ENCODE measurements at regions not wholly inside any gene's neighbourhood (a gene's known extent, or its start where the extent isn't known, plus 50 kb on each side); places are given as distances from the start of the nearest gene placed in this dataset.

DNA sequence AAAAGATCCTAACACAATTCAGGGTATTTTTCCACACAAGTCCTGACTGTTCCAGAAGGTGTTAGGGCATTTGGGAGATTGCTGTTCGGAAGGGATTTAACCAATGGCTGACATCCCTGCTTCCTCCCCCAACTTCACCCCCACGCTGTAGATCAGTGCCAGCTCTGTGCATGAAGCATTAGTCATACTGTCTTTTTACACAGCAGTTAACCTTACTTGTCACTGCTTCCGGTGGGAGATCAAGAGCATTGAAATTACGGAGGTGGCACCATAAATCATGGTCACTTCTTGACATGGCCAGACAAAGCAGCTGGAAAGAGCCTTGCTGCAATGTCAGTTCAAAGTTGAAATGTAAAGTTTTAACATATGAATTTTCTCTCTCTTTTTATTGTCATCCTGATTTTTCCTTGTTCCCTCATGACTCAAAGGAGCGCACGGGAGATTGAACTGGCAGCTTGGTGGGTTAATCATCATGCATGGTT, 70.2 kb downstream of the HRH4 start:
- peak; percentile 14 for DNase-seq

DNA sequence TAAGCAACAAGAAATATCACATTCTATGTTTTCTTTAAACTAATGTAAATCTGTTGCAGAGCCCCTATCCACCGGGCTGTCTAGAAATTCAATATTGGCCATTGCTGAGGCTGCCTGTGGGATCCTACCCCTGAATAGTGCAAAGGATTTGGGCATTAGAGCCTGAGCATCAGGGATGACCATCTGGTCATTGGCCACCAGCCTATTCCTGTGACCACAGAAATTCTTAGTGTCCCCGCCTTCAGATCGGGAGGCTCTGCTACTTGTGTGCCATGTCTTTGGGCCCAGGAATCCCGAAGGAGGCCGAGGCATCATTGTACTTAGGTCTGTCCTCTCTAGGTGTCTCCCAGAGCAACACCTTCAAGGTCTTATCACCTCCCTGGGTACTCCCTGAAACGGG, 73.8 kb downstream of the HRH4 start:
- no peak for DNase-seq

GRCh38 chr18:24534737-24535136, 74.3 kb downstream of the HRH4 start:
- no peak for DNase-seq

DNA sequence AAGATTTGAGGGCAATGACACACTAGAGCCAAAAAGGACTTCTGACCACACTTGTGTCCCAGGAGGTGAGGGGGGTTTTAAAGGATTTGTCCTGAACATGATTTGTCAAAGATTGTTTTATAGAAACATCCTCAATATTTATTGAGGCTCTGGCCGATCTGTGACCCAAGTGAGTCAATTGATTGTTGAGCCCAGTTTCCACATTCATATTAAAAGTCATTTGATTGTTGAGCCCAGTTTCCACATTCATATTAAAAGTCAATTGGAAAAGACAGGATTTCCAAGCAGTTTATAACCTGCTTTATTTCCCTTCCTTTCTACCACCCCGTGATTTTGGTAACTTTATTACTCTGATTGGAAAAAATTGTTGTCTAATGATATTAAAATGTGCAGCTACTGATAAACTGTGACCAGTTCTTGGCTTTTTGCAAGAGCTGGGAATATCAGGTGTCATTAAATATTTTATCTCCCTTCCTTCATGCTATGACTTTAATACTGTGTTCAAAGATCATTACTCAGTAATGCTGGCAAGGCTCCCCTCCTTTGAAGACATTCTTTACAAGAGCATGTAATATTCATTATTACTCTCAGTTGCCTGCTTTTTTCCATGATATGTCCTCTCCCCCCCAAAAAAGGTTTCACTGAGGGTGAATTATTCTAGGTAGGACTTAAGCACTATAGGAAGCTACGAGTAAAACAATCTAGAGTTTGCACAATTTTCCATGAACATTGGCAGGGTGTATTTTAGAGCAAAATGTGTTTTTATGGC, 75.3 kb downstream of the HRH4 start:
- DNase-seq: no peak

DNA sequence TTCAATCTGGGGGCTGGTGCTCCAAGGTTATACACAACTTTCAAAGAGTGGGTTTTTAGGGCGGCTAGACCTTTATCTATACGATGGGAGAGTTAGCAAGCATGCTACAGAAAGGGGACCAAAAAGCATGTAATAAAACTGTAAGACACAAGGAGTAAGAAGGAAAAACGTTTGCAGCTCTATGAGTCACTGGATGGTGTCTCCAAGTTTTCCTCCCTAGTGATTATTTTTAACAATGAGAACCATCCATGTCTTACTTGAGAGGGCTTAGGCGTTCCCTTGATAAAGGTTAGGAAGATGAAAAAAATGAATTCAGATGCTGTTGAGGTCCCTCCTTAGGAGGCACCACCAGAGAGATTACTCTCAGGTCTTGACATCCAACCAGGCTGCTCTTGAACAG, 75.9 kb downstream of the HRH4 start:
- DNase-seq: no peak

- no peak for DNase-seq
Observed at GRCh38 chr18:24536834-24537233, 76.4 kb downstream of the HRH4 start.

GRCh38 chr18:24538414-24539264, 78.2 kb downstream of the HRH4 start:
- DNase-seq: no peak

DNA sequence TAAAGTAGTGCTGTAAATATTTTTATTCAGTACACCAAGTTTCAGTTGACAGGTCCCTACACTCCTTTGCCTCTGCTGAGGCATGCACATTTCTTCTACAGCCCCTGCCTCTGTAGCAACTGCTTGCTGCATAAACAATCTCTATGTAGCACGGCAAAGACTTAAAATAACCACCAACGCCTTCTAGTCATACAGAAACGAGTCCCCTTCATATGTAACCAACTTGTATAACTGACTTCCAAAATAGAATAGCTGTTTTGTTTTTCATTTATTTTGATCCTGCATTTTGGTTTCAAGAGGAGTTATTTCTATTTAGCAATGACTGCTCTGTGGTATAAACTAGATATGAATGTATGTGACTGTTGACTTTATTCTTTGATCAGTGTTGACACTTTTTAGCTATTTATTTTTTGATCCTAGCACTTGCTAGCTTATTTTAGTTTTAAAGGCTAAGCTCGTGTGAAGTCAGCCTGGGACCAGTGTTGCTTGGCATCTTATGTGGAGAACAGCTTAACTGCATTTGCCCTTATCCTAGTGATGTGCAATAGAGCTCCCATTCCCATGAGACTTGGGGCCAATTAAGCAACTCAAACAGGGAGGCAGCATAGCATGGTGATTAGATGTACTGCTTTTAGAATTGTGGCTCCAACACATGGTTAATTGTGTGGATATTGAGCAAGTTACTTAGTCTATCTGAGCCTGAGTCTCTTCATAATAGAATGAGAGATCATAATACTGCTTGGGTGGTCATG, 79.6 kb downstream of the HRH4 start:
- no peak for DNase-seq

- no peak for DNase-seq
Observed at GRCh38 chr18:24540896-24541295, 80.5 kb downstream of the HRH4 start.

- DNase-seq: no peak
Observed at GRCh38 chr18:24543086-24543794, 82.8 kb downstream of the HRH4 start.

DNA sequence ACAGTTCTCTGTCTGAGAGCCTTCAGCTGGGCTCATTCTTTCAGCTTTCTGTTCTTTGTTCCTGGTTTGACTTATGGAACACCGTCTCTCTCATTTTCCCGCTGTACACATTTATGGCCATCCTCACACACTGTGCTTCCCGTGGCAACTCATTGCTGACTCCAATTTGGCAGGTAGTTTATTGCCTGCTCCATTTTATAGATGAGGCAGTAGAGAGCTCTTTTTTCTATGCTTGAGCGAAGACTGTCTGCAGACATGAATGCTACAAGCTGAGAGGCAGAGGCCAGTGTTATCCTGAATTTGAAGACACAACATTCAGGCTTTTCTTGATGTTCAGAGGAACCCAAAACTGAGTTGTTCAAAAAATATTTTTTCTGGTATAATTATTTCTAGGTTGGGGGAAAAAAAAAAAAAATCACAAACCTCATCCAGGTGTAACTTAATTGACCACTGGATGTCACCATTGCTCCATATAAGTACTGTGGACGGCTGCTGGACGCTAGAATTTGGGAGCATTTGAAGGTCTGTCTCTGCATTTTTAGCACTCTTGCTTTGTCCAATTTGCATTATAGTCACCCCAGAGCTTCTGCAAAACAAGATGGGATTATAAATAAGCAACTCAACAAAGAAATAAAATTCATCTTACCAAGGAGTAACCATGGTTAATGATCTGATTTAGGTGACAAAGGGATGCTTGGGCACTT, 83.5 kb downstream of the HRH4 start:
- DNase-seq: no peak

DNA sequence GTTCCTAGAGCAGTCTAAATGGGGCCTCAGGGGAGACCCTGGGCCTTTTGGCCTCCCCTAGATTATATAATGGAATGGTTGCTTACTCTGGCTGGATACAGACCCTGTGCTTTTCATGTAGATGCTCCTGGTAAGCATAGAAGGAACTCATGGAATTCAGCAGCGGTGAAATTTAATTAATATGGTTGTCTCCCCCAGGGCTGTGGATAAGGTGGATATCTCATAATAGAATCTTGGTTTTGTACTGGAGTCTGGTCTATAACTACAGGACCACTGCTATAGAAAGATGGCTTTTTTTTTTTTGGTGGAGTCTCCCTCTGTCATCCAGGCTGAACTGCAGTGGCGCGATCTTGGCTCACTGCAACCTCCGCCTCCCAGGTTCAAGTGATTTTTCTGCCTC, 84.5 kb downstream of the HRH4 start:
- no peak for DNase-seq

- DNase-seq: no peak
Observed at GRCh38 chr18:24545651-24546050, 85.2 kb downstream of the HRH4 start.

- DNase-seq: no peak
Observed at GRCh38 chr18:24546307-24546706, 85.9 kb downstream of the HRH4 start.

DNA sequence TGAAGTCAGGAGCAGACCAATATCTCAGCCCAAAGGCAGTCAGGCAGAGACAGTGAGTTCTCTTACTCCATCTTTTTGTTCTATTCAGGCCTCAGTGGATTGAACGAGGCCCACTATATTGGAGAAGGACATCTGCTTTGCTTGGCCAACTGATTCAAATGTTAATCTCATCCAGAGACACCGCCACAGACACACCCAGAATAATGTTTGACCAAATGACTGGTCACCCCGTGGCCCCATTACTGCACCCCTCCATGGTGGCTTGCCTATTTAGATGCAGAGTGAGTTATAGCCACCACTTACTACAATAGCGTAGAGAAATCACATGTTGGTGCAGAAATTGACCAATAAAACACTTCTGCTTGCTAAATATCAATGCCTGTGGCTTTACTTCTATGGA, 88.1 kb downstream of the HRH4 start:
- no peak for DNase-seq

GRCh38 chr18:24552218-24552617, 91.8 kb downstream of the HRH4 start:
- no peak for DNase-seq

DNA sequence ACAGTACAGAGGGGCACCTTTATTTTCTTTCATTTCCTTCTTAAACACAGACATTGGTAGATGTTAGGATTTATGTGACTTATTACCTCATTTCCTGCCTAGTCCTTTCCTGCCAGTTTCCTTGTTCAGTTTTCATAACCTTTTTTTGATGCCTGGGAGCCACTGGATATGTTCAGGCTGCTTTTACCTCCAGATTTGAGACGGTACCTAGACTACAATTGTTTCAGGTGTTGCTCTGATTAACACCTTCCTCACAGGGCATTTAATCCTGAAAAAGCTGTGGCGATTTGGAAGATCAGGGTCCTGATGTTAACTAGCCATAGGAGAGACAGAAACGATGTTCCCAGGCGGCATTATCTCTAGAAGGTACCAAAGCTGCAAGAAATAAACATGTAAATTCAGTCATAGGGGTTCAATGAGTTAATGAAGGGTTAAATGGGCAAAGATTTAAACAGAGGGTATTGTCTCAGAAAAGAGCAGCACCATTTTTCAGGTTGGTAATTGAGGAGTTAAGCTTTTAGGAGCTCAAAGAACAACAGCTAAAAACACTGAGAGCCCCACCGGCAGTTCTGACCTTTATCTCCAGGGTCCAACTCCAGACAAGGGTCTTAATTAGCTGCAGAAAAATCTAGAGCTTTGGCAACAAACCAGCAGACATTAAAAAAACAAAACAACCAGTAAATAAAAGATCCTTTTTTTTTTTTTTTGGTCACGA, 93.3 kb downstream of the HRH4 start:
- no peak for DNase-seq

DNA sequence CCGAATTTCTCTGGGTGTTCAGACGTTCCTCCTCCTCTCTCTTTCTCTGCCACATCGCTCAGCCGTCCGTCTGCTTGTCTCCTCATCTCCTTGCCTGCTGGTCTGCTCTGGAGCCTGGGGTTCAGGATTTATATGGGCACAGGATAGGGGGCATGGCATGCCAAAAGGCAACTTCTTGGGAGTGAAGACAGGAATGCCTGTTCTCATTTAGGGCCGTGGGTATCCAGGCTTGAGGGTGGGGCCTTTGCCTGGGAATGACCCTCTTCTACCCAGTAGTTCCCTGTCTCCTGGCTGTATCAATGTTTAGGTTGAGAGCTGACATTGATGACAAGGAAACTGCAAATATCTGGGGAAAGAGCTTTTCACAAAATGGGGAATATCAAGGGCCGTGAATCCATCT, 98.0 kb downstream of the HRH4 start:
- no peak for DNase-seq

- no peak for DNase-seq
Observed at GRCh38 chr18:24559526-24559925, 99.1 kb downstream of the HRH4 start.

GRCh38 chr18:24560511-24560981, 100.1 kb downstream of the HRH4 start:
- no peak for DNase-seq

DNA sequence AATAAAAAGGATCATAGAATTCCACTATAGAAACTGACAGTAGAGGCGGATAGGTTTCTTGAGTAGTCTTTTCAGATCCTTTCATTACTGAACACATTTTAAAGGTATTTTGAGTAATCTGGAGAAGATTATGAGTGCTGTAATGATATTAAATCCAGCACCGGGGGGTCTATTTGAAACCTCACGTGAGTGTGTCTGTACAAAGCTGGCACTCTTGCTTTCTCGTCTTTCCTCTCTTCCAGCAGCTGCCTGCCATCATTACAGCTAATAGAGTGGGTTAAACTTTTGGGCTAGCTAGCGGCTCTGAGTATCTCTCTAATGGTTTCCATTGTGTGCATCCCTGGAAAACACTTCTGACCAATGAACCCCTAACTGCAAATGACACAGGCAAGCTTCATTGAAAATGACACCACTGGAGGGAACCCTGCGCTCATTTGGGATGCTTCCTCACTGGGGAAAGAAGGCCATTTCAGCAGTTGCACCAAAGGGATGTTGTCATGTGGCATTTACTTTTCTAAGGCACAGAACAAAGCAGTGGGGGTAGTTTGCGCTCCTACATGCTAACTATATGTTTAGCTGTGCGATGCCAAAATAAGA, 101.0 kb downstream of the HRH4 start:
- no peak for DNase-seq

Data from stimulated activated CD4-positive, alpha-beta T cell treated with anti-CD3 and anti-CD28 coated beads, Interleukin-1b, Interleukin-23, amount 100 ng/mL, for 48 hours (primary cell).